Mesenchymal stem cell (in vitro differentiated cells and primary cell): ENCODE measurements at regions not wholly inside any gene's neighbourhood (a gene's known extent, or its start where the extent isn't known, plus 50 kb on each side); places are given as distances from the start of the nearest gene placed in this dataset.
A peak's percentile ranks its signal among the peaks of the same experiment; 100 is the strongest.

Experiments used
- DNase-seq: peaks from one replicate; pipeline ENCODE4 v3.0.0-alpha.2; 2013
- H2AFZ ChIP-seq: one replicate; pipeline ENCODE4 v1.6.1; 2013; ENCODE audit warnings: low read depth, mild to moderate bottlenecking, control low read depth, inconsistent platforms, low read length, moderate library complexity
- H2AK5ac ChIP-seq: 2 replicates; pipeline ENCODE4 v1.6.1; 2013; ENCODE audit warnings: low read length, moderate library complexity, mild to moderate bottlenecking, inconsistent platforms; ENCODE audit not compliant: severe bottlenecking
- H2BK120ac ChIP-seq: one replicate; pipeline ENCODE4 v1.6.1; 2013; ENCODE audit warnings: low read depth, mild to moderate bottlenecking, inconsistent platforms, low read length, moderate library complexity
- H2BK12ac ChIP-seq, 2 experiments: one replicate each; pipeline ENCODE4 v1.6.1; 2013; ENCODE audit warnings: inconsistent platforms in 2 of 2, low read length in 2 of 2, mild to moderate bottlenecking in 2 of 2, moderate library complexity in 2 of 2, control low read depth in 1 of 2
- H2BK15ac ChIP-seq: one replicate; pipeline ENCODE4 v1.6.1; 2013; ENCODE audit warnings: mild to moderate bottlenecking, low read depth, inconsistent platforms; ENCODE audit not compliant: poor library complexity, severe bottlenecking
- H2BK5ac ChIP-seq: 2 replicates; pipeline ENCODE4 v1.6.1; 2013; ENCODE audit warnings: low read depth, mild to moderate bottlenecking, low read length, control low read depth, inconsistent platforms; ENCODE audit not compliant: poor library complexity, severe bottlenecking
- H3K14ac ChIP-seq, 2 experiments: one replicate each; pipeline ENCODE4 v1.6.1; 2013; ENCODE audit warnings: inconsistent platforms in 2 of 2, low read length in 2 of 2, control low read depth in 1 of 2, mild to moderate bottlenecking in 1 of 2, moderate library complexity in 1 of 2
- H3K18ac ChIP-seq, 2 experiments: one replicate each; pipeline ENCODE4 v1.6.1; 2013; ENCODE audit warnings: inconsistent platforms in 2 of 2, low read length in 2 of 2, control low read depth in 1 of 2, low read depth in 1 of 2, mild to moderate bottlenecking in 1 of 2
- H3K23ac ChIP-seq, 2 experiments: one replicate each; pipeline ENCODE4 v1.6.1; 2013; ENCODE audit warnings: inconsistent platforms in 2 of 2, low read length in 2 of 2, mild to moderate bottlenecking in 2 of 2, moderate library complexity in 2 of 2, control low read depth in 1 of 2
- H3K27ac ChIP-seq: 2 replicates; pipeline ENCODE4 v1.5.1; 2013; ENCODE audit warnings: mild to moderate bottlenecking, moderate library complexity, low read length, control low read depth, inconsistent platforms; ENCODE audit not compliant: poor library complexity, severe bottlenecking
- H3K27me3 ChIP-seq, 2 experiments: 2 replicates each; pipeline versions ENCODE4 v1.6.1 to v1.7.0; 2013; ENCODE audit warnings: low read length in 2 of 2, mild to moderate bottlenecking in 2 of 2, moderate library complexity in 2 of 2, control low read depth in 1 of 2, inconsistent platforms in 1 of 2; ENCODE audit not compliant: control insufficient read depth in 1 of 2, insufficient read depth in 1 of 2
- H3K36me3 ChIP-seq, 2 experiments: 2 replicates each; pipeline versions ENCODE4 v1.6.1 to v1.7.0; 2013; ENCODE audit warnings: low read length in 2 of 2, control low read depth in 1 of 2, inconsistent platforms in 1 of 2, low read depth in 1 of 2, mild to moderate bottlenecking in 1 of 2; ENCODE audit not compliant: insufficient read depth in 2 of 2, control insufficient read depth in 1 of 2
- H3K4ac ChIP-seq, 2 experiments: one replicate each; pipeline ENCODE4 v1.6.1; 2013; ENCODE audit warnings: inconsistent platforms in 2 of 2, low read length in 2 of 2, mild to moderate bottlenecking in 2 of 2, moderate library complexity in 2 of 2, control low read depth in 1 of 2, low read depth in 1 of 2
- H3K4me1 ChIP-seq: 2 replicates; pipeline ENCODE4 v1.6.1; 2013; ENCODE audit warnings: low read depth, low read length, control low read depth; ENCODE audit not compliant: control insufficient read depth, insufficient read depth
- H3K4me2 ChIP-seq: 2 replicates; pipeline ENCODE4 v1.6.1; 2013; ENCODE audit warnings: low read length, mild to moderate bottlenecking, inconsistent platforms; ENCODE audit not compliant: poor library complexity, severe bottlenecking
- H3K4me3 ChIP-seq, 2 experiments: 2 replicates each; pipeline versions ENCODE4 v1.5.1 to v1.7.0; 2013; ENCODE audit warnings: low read length in 2 of 2, mild to moderate bottlenecking in 2 of 2, control low read depth in 1 of 2, low read depth in 1 of 2; ENCODE audit not compliant: insufficient read depth in 1 of 2
- H3K79me1 ChIP-seq: replicated peaks from 2 replicates; pipeline ENCODE4 v1.6.1; 2013; ENCODE audit warnings: mild to moderate bottlenecking, control low read depth, low read length, inconsistent platforms; ENCODE audit not compliant: poor library complexity, severe bottlenecking
- H3K9ac ChIP-seq: 2 replicates; pipeline ENCODE4 v1.7.0; 2013; ENCODE audit warnings: mild to moderate bottlenecking, low read length, moderate library complexity
- H3K9me3 ChIP-seq: 2 replicates; pipeline ENCODE4 v1.7.0; 2013; ENCODE audit warnings: mild to moderate bottlenecking, low read length; ENCODE audit not compliant: control insufficient read depth
- H4K8ac ChIP-seq: one replicate; pipeline ENCODE4 v1.6.1; 2013; ENCODE audit warnings: inconsistent platforms, mild to moderate bottlenecking, low read length, moderate library complexity
- H4K91ac ChIP-seq: one replicate; pipeline ENCODE4 v1.6.1; 2013; ENCODE audit warnings: mild to moderate bottlenecking, low read length, inconsistent platforms
- WGBS: methylation state at CpG from one replicate; pipeline ENCODE4 v1.1.7; 2013; ENCODE audit warnings: mixed read lengths; 5-methylcytosine and 5-hydroxymethylcytosine counted together

GRCh38 chr3:175890066-175890465, 1030.9 kb downstream of the NAALADL2 start:
- no peak overlapping the region for H3K23ac ChIP-seq
- no peak overlapping the region for H4K91ac ChIP-seq
- no peak overlapping the region for H3K27ac ChIP-seq
- H3K79me1 ChIP-seq: no peaks in the 10 kb centered on the region
- H4K8ac ChIP-seq: no peak overlapping the region
- no peak overlapping the region for H2AK5ac ChIP-seq
- no peak overlapping the region for H3K9ac ChIP-seq
- H2BK120ac ChIP-seq: no peak overlapping the region
- WGBS: 83% methylated on average over 3 of the region's 4 CpGs
- no peak overlapping the region for H2BK15ac ChIP-seq
- no peaks in the 10 kb centered on the region for H3K27me3 ChIP-seq
- H3K14ac ChIP-seq: no peak overlapping the region
- no peak overlapping the region for H3K4ac ChIP-seq
- H2BK12ac ChIP-seq: no peak overlapping the region
- no peaks in the 10 kb centered on the region for H3K36me3 ChIP-seq
- H3K18ac ChIP-seq: no peak overlapping the region
- no peak overlapping the region for H3K4me3 ChIP-seq
- H3K4me2 ChIP-seq: no peak overlapping the region
- H2AFZ ChIP-seq: no peak overlapping the region
- no peak for DNase-seq
- H3K4me1 ChIP-seq: no peaks in the 10 kb centered on the region
- H3K9me3 ChIP-seq: peaks cover 15% of the 10 kb centered on the region
- no peak overlapping the region for H2BK5ac ChIP-seq

- peaks cover 25% of the 10 kb centered on the region for H3K9me3 ChIP-seq
- no peak overlapping the region for H3K9ac ChIP-seq
- no peak overlapping the region for H2AFZ ChIP-seq
- H3K4ac ChIP-seq: no peak overlapping the region
- H4K91ac ChIP-seq: no peak overlapping the region
- no peak overlapping the region for H3K18ac ChIP-seq
- no peak overlapping the region for H3K4me2 ChIP-seq
- no peak overlapping the region for H3K4me3 ChIP-seq
- H3K79me1 ChIP-seq: no peaks in the 10 kb centered on the region
- H4K8ac ChIP-seq: no peak overlapping the region
- no peak for DNase-seq
- no peak overlapping the region for H3K23ac ChIP-seq
- no peak overlapping the region for H2BK12ac ChIP-seq
- H2BK5ac ChIP-seq: no peak overlapping the region
- H3K27me3 ChIP-seq: no peaks in the 10 kb centered on the region
- H3K27ac ChIP-seq: no peak overlapping the region
- peak overlapping the region; percentile 23 for H2BK120ac ChIP-seq
- H3K4me1 ChIP-seq: no peaks in the 10 kb centered on the region
- H2BK15ac ChIP-seq: no peak overlapping the region
- H3K14ac ChIP-seq: no peak overlapping the region
- WGBS: 93% methylated on average over 10 of the region's 10 CpGs
- no peaks in the 10 kb centered on the region for H3K36me3 ChIP-seq
- H2AK5ac ChIP-seq: no peak overlapping the region
Observed at GRCh38 chr3:175885231-175885766, 1026.2 kb downstream of the NAALADL2 start.

- Histone ChIP-seq H3K23ac (no peak overlapping the region), H3K9ac (no peak overlapping the region), H3K79me1 (no peaks in the 10 kb centered on the region), H2BK15ac (no peak overlapping the region), H3K4ac (no peak overlapping the region), H3K18ac (no peak overlapping the region), H2AK5ac (no peak overlapping the region), H4K91ac (no peak overlapping the region), H3K4me1 (no peaks in the 10 kb centered on the region), H3K14ac (no peak overlapping the region), H3K27ac (no peak overlapping the region), H4K8ac (no peak overlapping the region), H3K9me3 (peaks cover 6% of the 10 kb centered on the region), H3K27me3 (no peaks in the 10 kb centered on the region), H3K4me3 (no peak overlapping the region), H3K4me2 (no peak overlapping the region), H2AFZ (no peak overlapping the region), H2BK120ac (no peak overlapping the region), H2BK5ac (no peak overlapping the region), H3K36me3 (no peaks in the 10 kb centered on the region), H2BK12ac (no peak overlapping the region)
- WGBS: 98% methylated on average over 2 of the region's 2 CpGs
- DNase-seq: no peak
Observed at GRCh38 chr3:175879417-175879816, 1020.3 kb downstream of the NAALADL2 start.

- Histone ChIP-seq H3K9ac (no peak overlapping the region), H3K4me3 (no peak overlapping the region), H3K14ac (no peak overlapping the region), H2BK5ac (no peak overlapping the region), H3K4me1 (no peaks in the 10 kb centered on the region), H3K9me3 (peaks cover 5% of the 10 kb centered on the region), H2BK12ac (no peak overlapping the region), H2BK15ac (no peak overlapping the region), H2BK120ac (no peak overlapping the region), H3K27ac (no peak overlapping the region), H2AK5ac (no peak overlapping the region), H2AFZ (no peak overlapping the region), H4K8ac (no peak overlapping the region), H3K4me2 (no peak overlapping the region), H3K18ac (no peak overlapping the region), H3K36me3 (no peaks in the 10 kb centered on the region), H3K4ac (no peak overlapping the region), H4K91ac (no peak overlapping the region), H3K27me3 (no peaks in the 10 kb centered on the region), H3K79me1 (no peaks in the 10 kb centered on the region), H3K23ac (no peak overlapping the region)
- peak; percentile 2 for DNase-seq
- WGBS: 60% methylated on average over 1 of the region's 1 CpG
Observed at GRCh38 chr3:175869404-175869803, 1010.3 kb downstream of the NAALADL2 start.
